ENCODE measurements at regions not wholly inside any gene's neighbourhood (a gene's known extent, or its start where the extent isn't known, plus 50 kb on each side); places are given as distances from the start of the nearest gene placed in this dataset.

- ATAC-seq: no peak
- no peak for DNase-seq (ENCODE audit: low spot score)
These were observed 51.8 kb upstream of the RIPOR2 start for GRCh38 chr6:24987446-24988115.

GRCh38 chr6:24988562-24988961, 52.8 kb upstream of the RIPOR2 start:
- no peak for DNase-seq (ENCODE audit: low spot score)
- no peak for ATAC-seq

DNA sequence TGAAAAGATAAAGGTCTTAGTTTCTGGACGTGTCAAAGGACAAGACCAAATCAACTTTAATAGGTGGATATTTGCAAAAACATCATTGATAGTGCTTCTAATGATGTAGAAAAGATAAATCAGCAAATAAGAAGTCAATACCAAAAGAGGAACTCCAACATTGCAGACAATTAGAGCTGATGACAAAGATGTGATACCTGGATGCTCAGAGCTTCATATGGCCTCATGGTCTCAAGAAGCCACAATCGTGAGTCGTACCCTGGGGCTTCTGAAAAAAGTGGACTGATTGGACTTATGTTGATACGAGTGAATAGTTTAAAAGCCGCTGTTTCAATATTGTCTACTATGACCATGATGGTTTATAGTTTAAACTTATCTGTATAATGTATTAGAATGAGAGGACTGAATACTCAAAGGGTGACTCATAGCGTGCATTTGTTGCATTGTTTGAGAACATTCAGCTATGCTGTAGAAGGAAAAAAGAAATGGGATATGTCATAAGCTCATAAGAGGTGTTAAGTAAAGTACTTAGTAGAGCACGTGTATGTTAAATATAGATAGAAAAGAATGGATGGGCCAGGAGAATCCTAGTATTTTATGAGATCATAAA, 54.6 kb upstream of the RIPOR2 start:
- no peak for DNase-seq (ENCODE audit: low spot score)
- ATAC-seq: no peak

DNA sequence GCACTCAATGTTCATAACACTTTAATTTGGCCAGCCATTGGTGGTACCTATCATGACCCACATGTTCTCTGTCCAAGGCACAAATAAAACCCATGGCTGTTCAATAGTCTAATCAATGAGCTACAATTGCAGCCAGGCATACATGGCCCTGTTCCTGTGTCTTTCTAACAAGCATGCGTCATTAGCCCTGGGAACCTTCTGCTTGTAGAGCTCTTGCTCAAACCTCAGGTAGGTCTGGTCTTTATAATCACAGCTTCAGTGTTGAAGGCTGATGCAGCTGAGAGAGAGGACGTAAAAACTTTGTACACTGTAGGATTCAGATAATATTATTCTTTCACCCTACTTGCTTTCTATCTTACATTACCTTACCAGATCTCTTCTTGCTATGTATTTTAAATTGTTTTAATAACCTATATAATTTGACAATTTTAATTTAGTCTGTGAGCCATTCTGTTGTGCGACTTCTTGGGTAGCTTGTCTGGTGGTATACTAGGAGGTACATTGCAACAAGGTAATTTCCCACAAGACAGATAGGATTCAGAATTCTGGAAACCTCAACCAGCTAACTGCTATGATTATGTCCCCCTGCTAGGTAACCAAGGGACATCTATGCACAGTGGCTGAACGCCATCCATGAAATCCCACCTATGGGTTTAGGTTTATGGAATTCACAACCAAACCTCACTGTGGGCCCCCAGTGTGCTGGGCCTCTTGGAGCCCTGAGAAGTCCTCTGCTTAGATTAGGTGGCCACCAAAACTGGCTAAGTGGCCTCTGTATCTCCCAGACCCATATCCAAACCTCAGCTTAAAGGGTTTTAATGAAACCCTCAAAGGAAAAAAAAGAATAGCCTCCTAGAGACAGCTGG, 55.4 kb upstream of the RIPOR2 start:
- DNase-seq (ENCODE audit: low spot score) (no peak), ATAC-seq (no peak)

DNA sequence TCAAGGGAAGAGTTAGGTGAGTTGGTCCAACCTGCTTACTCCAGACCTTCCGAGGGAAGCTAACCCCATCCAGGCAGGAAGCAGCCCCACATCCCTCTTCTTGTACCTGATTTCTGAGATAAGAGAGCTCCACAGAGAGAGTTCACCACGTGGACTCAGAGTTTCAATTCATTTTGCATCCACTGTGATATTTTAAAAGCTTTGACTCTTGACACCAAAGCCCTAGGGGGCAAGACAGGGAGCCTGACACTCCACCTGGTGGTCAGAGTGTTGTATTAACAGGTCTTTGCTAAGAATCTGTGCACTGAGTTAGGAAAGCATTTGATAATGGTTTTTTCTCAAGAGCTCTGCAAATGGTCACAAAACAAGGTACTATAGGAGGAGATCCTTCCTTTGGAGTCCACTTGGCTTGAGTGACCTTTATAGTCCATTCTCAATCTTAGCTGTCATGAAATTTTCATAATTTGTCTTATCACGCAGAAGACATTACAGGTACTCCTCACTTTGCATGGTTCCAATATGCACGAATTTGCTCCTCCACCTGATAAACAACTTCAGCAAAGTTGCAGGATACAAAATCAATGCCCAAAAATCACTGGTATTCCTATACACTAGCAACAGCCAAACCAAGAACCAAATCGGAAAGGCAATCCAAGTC, 56.2 kb upstream of the RIPOR2 start:
- DNase-seq (ENCODE audit: low spot score) (no peak), ATAC-seq (peak; percentile 96)

- ATAC-seq (no peak), DNase-seq (ENCODE audit: low spot score) (no peak)
These were observed 59.1 kb upstream of the RIPOR2 start for GRCh38 chr6:24994812-24995211.

GRCh38 chr6:24995270-24995669, 59.5 kb upstream of the RIPOR2 start:
- no peak for DNase-seq (ENCODE audit: low spot score)
- no peak for ATAC-seq

DNA sequence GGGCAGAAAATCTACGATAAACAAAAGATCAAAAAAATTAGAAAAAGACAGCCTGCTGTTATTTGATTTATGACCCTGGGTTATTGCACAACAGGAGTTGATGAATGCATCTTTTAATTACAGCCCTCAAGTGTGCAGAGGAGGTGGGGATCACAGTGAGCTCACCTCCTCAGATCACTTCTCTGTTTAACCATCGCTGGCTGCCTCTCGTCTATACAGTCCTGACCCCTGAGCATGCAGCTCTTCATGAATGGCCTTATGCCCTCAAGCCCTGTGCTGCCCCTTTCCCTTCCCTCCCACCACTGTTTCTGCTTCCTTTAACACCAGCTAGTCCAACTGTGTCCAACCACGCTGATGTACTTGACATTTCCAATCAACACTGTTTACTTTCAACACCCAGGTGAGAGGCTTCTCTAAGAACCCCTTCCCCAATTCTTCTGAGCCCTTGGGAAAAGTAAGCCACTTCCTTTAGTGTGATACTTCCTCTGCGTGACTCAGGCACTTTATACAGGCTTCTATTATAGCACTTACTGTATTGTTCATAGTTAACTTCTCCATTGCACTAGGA, 60.6 kb upstream of the RIPOR2 start:
- no peak for ATAC-seq
- DNase-seq (ENCODE audit: low spot score): no peak

GRCh38 chr6:24997231-24997630, 61.5 kb upstream of the RIPOR2 start:
- ATAC-seq (no peak), DNase-seq (ENCODE audit: low spot score) (no peak)

- ATAC-seq: no peak
- DNase-seq (ENCODE audit: low spot score): no peak
These were observed 62.1 kb upstream of the RIPOR2 start for GRCh38 chr6:24997905-24998304.

- DNase-seq (ENCODE audit: low spot score) (no peak), ATAC-seq (no peak)
These were observed 66.7 kb upstream of the RIPOR2 start for GRCh38 chr6:25002326-25003091.

DNA sequence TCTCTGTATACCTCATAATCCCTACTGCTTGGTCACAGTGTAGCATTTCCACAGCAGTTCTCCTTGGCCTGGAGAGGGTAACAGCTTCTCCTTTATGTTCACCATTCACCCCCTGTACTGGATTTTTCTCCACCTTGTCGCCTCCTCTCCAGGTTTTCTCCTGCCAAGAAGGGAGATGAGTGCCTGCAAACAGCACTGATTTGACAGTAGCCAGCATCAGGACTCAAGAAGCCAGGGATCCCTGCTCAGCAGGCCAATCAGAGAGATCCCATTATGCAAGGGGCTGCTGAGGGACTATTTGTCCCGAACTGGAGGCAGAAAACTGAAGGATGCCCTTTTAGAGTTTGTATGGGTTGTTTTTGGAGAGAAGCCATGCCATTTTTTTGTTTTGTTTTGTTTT, 68.6 kb upstream of the RIPOR2 start:
- DNase-seq (ENCODE audit: low spot score) (no peak), ATAC-seq (no peak)

DNA sequence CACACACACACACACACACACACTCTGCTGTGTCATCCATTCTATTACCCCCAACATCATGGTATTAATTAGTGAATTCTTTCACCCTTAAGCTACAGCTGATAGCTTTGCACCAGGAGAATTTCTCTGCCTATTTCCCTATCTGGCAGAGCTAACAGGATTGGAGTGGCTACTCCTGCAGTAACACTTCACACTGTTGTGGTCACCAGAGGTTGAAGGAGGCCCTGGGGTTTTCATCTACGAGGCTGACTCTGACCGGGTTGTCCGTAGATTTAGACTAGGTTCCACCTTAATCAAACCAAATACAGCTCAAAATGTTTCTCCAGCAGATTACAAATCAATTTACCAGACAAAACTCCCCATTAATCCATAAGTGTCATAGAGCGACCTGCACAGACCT, 69.2 kb upstream of the RIPOR2 start:
- DNase-seq (ENCODE audit: low spot score) (no peak), ATAC-seq (no peak)

DNA sequence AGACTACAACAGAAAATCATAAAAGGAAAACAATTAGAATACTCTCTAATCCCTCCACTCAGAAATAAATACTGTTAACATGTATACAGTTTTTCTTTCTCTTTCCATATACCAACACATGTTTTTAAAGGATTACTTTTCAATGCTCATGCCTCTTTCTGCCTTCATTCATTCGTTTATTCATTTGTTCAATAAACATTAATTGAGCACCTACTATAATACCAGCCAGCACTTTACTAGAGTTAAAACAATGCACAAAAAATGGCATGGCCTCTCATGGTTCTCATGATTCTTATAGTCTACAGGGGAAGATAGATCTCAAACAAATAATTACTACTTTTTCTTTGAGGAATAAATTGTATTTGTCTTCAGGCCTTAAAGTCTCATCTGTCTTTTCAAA, 70.3 kb upstream of the RIPOR2 start:
- DNase-seq (ENCODE audit: low spot score): no peak
- ATAC-seq: no peak

DNA sequence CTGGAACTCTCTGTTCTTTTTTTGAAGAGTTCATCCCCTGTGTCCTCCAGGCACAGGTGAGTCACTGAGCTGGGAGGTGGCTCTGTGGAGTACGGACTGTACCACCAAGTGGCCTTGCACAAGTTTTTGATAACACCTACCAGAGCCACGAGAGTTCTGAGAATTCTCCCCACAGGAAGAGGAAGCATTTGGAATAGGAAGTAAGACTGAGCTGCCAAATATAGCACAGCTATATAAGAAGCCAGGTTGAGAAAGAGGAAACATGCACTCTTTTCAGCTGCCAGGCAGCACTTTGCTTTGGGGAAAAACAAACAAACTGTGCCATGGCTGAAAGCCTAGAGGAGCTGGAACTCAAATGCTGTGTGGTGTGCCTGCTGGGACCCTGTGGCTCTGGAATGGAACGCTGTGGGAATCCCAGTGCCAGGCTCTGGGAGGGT, 70.8 kb upstream of the RIPOR2 start:
- peak; percentile 92 for ATAC-seq
- DNase-seq (ENCODE audit: low spot score): peak; percentile 66

DNA sequence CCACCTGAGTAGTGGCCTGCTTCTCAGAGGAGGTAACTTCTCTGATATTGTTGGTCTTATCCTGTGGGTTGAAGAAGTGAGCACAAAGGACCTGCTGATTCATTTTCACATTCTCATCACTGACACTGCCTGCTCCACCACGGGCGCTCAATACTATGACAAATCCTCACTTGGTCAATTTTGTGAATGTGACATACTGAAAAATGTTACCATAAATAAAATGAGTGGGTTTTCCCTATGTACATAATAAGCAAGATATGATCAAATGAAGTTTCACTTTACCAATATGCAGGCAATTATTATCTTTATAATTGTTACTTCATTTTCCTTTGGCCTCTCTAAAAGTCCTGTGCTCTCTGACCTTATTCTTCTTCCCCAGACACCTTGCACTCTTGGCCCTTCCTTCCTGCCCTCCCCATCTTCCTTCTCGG, 71.5 kb upstream of the RIPOR2 start:
- ATAC-seq (no peak), DNase-seq (ENCODE audit: low spot score) (no peak)

DNA sequence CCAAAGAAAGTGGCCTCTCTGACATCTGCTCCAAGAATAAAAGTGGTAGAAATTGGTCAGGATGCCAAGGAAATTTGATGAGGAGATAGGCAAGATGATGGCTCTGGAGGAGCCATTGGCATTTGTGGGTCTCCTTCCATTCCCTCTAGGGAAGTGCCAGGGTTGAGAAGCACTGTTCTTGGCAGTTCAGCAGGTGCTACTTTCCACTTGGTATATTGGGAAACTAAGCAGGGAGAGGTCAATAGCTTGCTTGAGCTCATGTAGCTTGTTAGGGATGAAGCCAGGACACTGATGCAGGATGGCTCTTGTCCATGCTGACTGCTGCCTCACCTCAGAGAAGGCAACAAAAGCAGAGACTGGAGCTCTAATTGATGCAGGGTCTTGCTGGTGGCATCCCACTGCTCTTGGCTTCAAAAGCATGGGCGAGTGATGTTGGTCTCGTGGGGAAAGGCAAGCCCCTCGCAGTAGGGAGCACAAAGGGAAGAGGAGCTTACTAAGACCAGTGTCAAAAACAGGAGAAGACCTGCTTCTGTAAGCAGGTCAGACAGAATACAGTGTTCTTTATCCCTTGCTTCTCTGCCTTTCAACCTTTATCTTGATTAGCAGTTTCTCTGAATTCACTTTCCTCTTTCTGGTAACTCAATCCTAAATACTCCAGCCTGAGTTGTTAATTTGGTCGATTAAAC, 73.1 kb upstream of the RIPOR2 start:
- ATAC-seq (no peak), DNase-seq (ENCODE audit: low spot score) (no peak)

- ATAC-seq (no peak), DNase-seq (ENCODE audit: low spot score) (no peak)
These were observed 73.6 kb upstream of the RIPOR2 start for GRCh38 chr6:25009393-25009710.

- no peak for DNase-seq (ENCODE audit: low spot score)
- no peak for ATAC-seq
These were observed 74.4 kb upstream of the RIPOR2 start for GRCh38 chr6:25010176-25010575.
